ENCODE measurements at regions not wholly inside any gene's neighbourhood (a gene's known extent, or its start where the extent isn't known, plus 50 kb on each side); places are given as distances from the start of the nearest gene placed in this dataset.

GRCh38 chr14:99081156-99081765 lies 190.7 kb downstream of the BCL11B start:
- Histone ChIP-seq H3K27ac (no peak overlapping the region), H3K4me3 (no peak overlapping the region)

- no peak overlapping the region for H3K27ac ChIP-seq
- no peak overlapping the region for H3K4me3 ChIP-seq
Measured at GRCh38 chr14:99081880-99082279, 190.1 kb downstream of the BCL11B start.

GRCh38 chr14:99093532-99094517 lies 178.2 kb downstream of the BCL11B start:
- Histone ChIP-seq H3K27ac (peak overlapping the region in 3 of 21 experiments; percentile 4 to 71 (median 68)), H3K4me3 (no peak overlapping the region)

- Histone ChIP-seq H3K27ac (peak overlapping the region in 2 of 21 experiments; percentile 3 to 71), H3K4me3 (no peak overlapping the region)
Measured at GRCh38 chr14:99094901-99095300, 177.1 kb downstream of the BCL11B start.

GRCh38 chr14:99095369-99095768 lies 176.6 kb downstream of the BCL11B start:
- Histone ChIP-seq H3K27ac (peak overlapping the region in 1 of 21 experiments; percentile 71), H3K4me3 (no peak overlapping the region)

- Histone ChIP-seq H3K27ac (peak overlapping the region in 2 of 21 experiments; percentile 47 to 60), H3K4me3 (no peak overlapping the region)
Measured at GRCh38 chr14:99098199-99098598, 173.8 kb downstream of the BCL11B start.

- no peak overlapping the region for H3K4me3 ChIP-seq
- peak overlapping the region in 3 of 21 experiments; percentile 29 to 60 (median 47) for H3K27ac ChIP-seq
Measured at GRCh38 chr14:99099051-99099787, 172.8 kb downstream of the BCL11B start.

- peak overlapping the region in 2 of 21 experiments; percentile 37 to 60 for H3K27ac ChIP-seq
- no peak overlapping the region for H3K4me3 ChIP-seq
Measured at GRCh38 chr14:99100497-99101270, 171.3 kb downstream of the BCL11B start.

- Histone ChIP-seq H3K4me3 (no peak overlapping the region), H3K27ac (peak overlapping the region in 2 of 21 experiments; percentile 21 to 37)
Measured at GRCh38 chr14:99101855-99102461, 170.0 kb downstream of the BCL11B start.

GRCh38 chr14:99116741-99117295 lies 155.2 kb downstream of the BCL11B start:
- no peak overlapping the region for H3K27ac ChIP-seq
- H3K4me3 ChIP-seq = no peak overlapping the region

GRCh38 chr14:99117671-99118045 lies 154.3 kb downstream of the BCL11B start:
- no peak overlapping the region for H3K4me3 ChIP-seq
- no peak overlapping the region for H3K27ac ChIP-seq

- Histone ChIP-seq H3K27ac (no peak overlapping the region), H3K4me3 (no peak overlapping the region)
Measured at GRCh38 chr14:99118046-99118721, 153.8 kb downstream of the BCL11B start.

- no peak overlapping the region for H3K4me3 ChIP-seq
- H3K27ac ChIP-seq = no peak overlapping the region
Measured at GRCh38 chr14:99118946-99119345, 153.1 kb downstream of the BCL11B start.

Data from skin epidermis (tissue), 12 donors.